HG03521 (cell line): ENCODE measurements at regions not wholly inside any gene's neighbourhood (a gene's known extent, or its start where the extent isn't known, plus 50 kb on each side); places are given as distances from the start of the nearest gene placed in this dataset.
"Not testable (repeated sequence)": the region's sequence is repeated elsewhere in the genome, so short reads cannot be mapped to it uniquely, and the experiment has no call there.

Source experiments
- ATAC-seq: cut with Tn5 transposase; IDR thresholded peaks from one replicate; pipeline ENCODE4 v1.9.1; 2021; ENCODE audit warnings: mild to moderate bottlenecking, moderate library complexity; ENCODE audit not compliant: unreplicated experiment

- not testable (repeated sequence) for ATAC-seq
Observed at GRCh38 chr11:14573539-14574057, 53.4 kb upstream of the PSMA1 start.

DNA sequence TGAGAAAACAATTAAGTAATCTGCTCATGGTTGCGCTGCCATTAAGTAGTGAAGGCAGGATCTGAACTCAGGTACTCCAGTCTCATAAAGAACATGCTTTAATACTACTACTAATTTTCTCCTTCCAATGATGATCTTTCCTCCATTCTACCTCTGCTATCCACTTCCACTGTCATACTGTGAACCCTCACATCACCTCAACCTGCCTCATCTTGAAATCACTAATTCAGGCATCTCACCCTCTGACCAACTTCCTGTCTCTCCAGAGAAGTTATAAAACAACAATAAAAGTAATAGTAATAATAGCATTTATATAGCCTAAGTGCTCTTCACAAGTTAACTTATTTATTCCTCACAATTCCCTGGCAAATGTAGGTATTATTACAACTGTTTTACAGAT is 57.1 kb upstream of the PSMA1 start:
- no peak for ATAC-seq

DNA sequence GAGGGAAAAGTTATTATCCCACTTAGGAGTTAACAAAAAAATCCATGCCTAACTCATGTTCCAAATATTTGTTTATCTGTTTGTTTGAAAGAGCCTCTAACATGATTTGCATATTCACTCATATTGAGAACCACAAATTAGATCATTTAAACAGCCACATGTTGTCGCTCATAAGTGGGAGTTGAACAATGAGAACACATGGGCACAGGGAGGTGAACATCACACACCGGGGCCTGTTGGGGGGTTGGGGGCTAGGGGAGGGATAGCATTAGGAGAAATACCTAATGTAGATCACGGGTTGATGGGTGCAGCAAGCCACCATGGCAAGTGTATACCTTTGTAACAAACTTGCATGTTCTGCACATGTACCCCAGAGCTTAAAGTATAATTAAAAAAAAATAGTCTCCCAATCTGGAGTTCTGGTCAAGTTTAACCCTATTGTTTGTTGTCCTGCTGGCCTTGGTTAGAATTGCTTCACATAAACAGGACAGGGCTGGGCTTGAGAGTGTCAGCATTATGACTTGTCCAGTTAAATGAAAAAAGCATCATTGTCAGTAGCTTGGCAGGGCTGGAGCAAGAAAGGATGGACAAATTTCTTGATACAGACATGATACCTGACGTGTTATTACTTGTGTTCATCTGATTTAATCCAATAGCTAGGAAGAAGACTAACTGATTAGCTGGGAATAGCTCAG is 57.8 kb upstream of the PSMA1 start:
- peak; percentile 39 for ATAC-seq

DNA sequence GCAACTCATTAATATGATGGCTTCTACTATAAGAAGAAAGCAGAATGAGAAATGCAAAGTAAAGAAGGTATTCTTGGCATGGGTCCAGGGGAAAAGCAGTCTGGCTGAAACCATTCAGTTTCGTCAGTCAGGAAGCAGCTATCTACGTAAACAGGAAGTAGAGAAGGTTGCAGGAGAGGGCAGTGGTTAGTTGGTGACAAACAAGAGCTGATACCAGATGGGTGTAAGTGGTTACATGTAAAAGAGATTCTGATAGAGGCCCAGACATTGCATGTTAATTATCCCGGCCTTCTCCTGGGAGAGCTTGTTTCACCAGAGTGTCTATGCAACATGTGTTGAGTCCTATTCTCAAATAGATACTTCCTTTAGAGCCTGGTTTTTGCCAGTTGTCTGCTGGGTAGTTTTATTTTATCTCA is 58.4 kb upstream of the PSMA1 start:
- peak; percentile 99 for ATAC-seq

DNA sequence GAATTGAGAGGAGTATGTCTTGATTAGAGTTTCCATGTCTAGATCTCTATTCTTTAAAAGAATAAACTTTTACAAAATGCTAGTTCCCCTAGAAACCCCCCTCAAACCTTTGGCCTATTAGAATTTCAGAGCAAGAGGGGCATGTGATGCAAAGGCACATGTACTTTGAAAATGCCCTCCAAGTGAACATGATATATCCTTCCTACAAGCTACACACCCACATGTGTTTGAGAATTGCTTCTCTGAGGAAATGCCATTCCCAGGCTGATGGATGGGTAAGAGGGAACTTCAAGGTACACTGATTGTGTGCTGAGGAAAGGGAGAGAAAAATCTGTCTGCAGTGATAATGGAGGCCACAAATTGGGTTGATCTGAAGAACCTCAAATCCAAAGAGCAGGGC is 59.5 kb upstream of the PSMA1 start:
- no peak for ATAC-seq

DNA sequence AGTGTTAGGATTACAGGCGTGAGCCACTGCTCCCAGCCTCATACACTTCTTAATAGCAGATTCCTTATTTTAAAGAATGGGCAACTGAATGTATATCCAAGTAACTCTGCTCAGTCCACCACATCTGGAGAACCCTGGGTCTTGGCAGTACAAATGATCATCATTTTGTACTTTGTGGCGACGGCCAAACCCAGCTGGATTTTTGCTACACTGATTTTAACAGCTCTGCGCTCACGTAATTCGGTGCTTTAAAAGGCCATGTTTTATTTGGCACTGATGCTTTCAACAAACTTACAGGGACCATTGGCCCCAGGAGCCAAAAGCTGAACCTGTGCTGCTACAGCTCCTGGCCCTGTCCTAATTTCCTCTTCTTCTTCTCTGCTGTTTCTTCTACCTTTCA is 60.8 kb upstream of the PDE3B start:
- ATAC-seq = no peak

DNA sequence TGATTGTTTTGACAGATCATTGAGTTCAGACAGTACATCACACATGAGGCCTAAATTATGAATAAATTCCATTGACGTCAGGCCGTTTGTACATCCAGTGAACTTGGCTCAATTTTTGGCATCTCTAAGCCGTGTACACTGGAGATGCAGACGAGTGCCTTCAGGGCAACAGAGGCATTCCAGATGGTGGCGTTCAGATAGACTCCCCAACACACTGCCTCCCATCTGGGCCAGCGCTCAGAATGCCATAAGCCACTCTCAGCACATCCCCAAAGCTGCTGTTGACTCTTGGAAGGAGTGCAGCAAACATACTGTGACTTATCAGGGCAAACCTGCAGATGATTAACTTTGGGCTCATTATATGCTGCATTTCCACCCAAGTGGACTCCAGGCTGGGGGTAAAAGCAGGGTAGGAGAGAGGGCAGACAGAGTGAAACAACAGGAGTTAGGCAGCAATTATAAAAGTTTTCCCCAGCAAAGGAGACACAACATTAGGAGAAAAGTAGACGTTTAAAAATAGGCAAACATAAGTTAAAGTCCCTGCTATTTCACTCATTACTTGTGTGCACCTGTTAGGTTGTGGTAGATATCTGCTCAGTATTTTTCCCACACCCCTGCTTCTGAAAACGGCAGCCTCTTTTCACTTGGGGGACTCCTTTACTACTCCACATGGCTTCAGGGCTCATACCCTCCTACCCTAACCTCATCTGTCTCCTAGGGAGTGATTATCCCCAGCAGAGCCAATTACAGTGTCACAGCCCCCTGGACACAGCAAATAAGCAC is 60.2 kb upstream of the PDE3B start:
- no peak for ATAC-seq

DNA sequence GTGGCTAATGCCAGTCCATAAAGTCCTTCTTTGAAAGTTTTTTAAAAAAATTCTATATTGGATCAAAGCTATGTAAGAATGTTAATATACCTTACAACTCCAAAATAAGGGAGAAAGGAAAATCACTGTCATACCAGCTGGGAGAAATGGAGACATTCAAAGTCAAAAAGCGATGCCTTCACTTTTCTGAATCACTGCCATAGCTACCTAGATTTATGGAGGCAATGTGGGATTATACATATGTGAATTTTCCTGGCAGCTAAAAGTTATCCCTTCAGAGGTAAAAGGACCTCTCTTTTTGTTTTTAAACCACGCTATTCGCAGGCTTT is 59.6 kb upstream of the PDE3B start:
- ATAC-seq = no peak

DNA sequence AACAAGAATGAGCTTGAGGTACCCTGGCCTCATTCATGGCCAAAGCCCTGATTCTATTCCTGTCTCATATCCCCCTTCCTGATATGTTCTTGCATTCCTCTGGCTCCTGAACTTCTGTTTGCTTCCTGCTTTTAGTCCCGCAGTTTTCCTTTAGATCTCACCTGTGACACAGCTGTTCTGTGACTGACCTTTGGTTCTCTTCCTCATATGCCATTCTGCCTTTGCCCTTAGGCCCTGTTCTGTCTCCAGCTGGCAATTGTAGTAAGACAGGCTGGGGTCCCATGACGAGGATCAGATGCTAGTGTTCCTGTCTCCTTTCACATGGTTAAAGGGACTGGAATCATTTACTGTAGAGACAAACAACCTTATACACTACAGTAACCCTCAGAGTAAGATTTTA is 59.0 kb upstream of the PDE3B start:
- no peak for ATAC-seq

DNA sequence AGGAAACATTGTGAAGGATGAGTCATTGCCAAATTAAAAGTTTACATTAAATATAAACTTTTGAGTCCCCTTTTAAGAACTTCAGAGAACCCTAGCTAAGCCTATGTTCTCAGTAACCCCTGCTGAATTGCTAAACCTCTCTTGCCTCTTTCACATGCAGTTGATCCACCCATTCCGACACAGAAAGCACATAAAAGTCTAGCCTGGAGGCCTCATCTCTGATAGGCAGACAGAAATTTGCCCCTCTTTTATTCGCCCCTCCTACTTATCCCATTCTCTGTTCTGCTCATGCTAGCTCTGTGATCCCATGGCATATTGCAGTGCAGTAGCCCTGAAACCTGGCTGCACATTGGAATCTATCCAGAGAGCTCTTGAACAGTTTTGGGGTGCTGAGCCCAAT is 58.2 kb upstream of the PDE3B start:
- ATAC-seq = no peak

DNA sequence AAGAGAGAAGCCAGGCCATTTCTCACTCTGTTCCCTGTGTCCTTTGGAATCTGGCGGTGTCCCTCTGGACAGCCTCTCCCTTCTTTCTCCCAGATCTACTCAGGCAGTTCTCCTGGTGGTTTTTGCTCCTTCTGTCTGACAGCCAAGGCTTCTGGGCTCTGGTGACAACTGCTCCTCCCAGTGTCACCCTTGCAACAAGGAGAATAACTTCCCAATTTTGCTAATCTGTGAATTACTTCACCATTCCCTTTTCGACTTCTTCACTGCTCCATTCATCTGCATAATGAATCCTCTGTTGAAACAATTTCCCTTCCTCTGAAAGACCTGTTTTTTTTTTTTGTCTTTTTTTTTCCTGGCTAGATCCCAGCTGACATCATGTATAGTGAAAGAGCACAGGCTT is 56.3 kb upstream of the PDE3B start:
- ATAC-seq = no peak

- ATAC-seq = no peak
Observed at GRCh38 chr11:14588681-14589080, 54.9 kb upstream of the PDE3B start.

DNA sequence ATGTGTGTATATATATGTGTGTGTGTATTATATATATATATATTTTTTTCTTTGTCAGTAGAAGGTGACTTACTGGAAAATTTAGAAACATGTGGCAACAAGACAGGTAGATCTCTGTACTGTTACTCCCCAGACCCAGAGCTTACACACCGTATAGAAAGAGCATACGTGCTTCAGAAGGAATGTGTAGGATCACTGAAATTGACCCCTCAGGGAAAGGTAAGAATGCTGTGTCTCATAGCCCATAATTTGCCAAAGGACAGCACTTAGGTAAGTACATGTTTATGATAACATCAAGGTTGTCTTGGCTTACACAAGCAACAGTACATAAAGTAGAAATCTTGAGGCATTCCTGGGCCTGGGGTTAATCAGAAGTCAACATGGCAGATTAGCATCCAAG is 54.2 kb upstream of the PDE3B start:
- no peak for ATAC-seq

GRCh38 chr11:14591046-14591445 is 52.6 kb upstream of the PDE3B start:
- ATAC-seq = not testable (repeated sequence)

DNA sequence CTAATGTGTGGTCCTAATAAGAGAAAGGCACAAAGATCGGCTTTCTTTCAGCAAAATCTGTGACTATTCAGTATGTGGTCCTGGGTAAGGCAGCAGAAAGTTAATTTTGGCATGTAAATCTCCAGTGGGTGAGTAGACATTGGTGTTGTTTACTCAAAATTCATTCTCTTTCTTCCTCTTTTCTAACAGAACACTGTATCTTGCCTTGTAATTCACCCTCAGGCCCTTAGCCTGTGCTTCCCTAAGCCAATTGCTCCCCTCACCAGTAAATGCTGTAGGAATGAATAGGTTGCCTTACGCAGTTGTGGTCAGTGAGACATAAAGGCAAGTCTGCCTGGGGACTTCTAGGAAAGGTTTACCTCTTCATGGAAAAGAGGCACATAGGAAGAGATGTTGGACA is 49.9 kb upstream of the PDE3B start:
- no peak for ATAC-seq
